ENCODE measurements at regions not wholly inside any gene's neighbourhood (a gene's known extent, or its start where the extent isn't known, plus 50 kb on each side); places are given as distances from the start of the nearest gene placed in this dataset.
A peak's percentile ranks its signal among the peaks of the same experiment; 100 is the strongest.

DNA sequence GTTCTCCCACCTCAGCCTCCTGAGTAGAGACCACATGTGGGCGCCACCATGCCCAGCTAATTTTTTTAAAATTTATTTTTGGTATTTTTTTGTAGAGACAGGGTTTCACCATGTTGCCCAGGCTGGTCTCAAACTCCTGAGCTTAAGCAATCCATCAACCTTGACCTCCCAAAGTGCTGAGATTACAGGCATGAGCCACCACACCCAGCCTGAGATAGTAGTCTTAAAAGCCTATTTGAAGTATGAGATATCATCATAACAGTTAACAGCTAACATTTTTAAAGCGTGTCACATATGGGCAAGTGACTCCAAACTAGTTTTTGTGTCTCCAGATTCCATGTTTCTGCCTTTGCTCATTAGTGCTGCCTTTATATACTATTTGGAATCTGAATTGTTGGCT lies 74.6 kb upstream of the WSCD2 start:
- no peak for ATAC-seq (replicated peaks in 1 of 2)
- Mint-ChIP-seq H3K4me1 (ENCODE audit: low read depth) (no peaks in the 10 kb centered on the region), H3K27me3 (ENCODE audit: low read depth) (peaks cover 37% of the 10 kb centered on the region), H3K4me3 (no peak overlapping the region), H3K9me3 (no peaks in the 10 kb centered on the region), H3K27ac (no peak overlapping the region), H3K36me3 (ENCODE audit: insufficient read depth in 2 of 2) (peaks cover 0 to 1% of the 10 kb centered on the region in 2 donors)
- DNase-seq = no peak

DNA sequence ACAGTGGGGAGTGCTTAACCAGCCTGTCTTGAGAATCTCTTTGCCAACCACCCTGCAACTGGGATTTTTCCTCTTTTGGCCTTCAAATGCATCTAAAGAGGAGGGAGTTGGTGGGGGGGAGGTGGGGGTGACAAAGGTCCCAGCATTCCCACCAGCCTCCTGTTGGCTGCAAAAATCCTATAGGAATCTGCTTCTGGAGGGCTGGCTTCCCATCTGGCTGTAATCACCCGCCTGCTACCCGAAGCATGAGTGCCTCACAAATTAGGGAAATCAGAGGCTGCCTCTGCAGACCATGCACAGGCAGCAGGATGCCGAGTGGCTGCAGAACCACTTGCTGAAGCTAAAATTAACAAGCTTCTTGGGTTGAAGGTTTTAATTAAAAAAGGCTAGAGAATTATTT lies 73.9 kb upstream of the WSCD2 start:
- Mint-ChIP-seq H3K4me1 (ENCODE audit: low read depth) (no peaks in the 10 kb centered on the region), H3K27me3 (ENCODE audit: low read depth) (peaks cover 31% of the 10 kb centered on the region), H3K27ac (no peak overlapping the region), H3K4me3 (no peak overlapping the region), H3K9me3 (no peaks in the 10 kb centered on the region), H3K36me3 (ENCODE audit: insufficient read depth in 2 of 2) (peaks cover 0 to 1% of the 10 kb centered on the region in 2 donors)
- DNase-seq (no peak), ATAC-seq (replicated peaks in 1 of 2) (no peak)

GRCh38 chr12:108060067-108060466 lies 69.0 kb upstream of the WSCD2 start:
- no peak overlapping the region for H3K27ac Mint-ChIP-seq
- peaks cover 0 to 1% of the 10 kb centered on the region in 2 donors for H3K36me3 Mint-ChIP-seq (ENCODE audit: insufficient read depth in 2 of 2)
- no peak overlapping the region for H3K4me3 Mint-ChIP-seq
- no peaks in the 10 kb centered on the region for H3K4me1 Mint-ChIP-seq (ENCODE audit: low read depth)
- peaks cover 20% of the 10 kb centered on the region for H3K27me3 Mint-ChIP-seq (ENCODE audit: low read depth)
- DNase-seq (no peak), ATAC-seq (replicated peaks in 1 of 2) (no peak)
- H3K9me3 Mint-ChIP-seq = no peaks in the 10 kb centered on the region

DNA sequence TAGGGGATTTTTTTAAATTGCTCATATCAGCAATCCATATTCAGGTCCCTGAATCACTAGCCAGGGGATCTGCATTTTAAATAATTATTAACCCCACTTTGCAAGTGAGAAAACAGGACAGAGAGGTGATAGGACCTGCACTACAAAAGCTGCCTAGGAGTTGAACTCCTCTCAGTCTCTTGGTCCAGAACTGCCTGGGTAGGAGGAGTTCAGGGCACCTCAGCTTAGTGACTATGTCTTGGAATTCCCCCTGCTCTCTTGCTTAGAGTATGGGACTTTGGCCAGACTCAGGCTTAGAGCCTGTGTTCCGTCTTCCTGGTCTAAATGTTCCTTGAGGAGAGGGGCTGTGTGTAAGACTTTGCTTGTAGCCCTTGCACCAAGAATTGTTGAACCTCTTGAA lies 68.2 kb upstream of the WSCD2 start:
- DNase-seq (no peak), ATAC-seq (replicated peaks in 1 of 2) (no peak)
- Mint-ChIP-seq H3K27ac (no peak overlapping the region), H3K36me3 (ENCODE audit: insufficient read depth in 2 of 2) (peaks cover 0 to 1% of the 10 kb centered on the region in 2 donors), H3K9me3 (no peaks in the 10 kb centered on the region), H3K4me1 (ENCODE audit: low read depth) (no peaks in the 10 kb centered on the region), H3K4me3 (no peak overlapping the region), H3K27me3 (ENCODE audit: low read depth) (peaks cover 20% of the 10 kb centered on the region)

DNA sequence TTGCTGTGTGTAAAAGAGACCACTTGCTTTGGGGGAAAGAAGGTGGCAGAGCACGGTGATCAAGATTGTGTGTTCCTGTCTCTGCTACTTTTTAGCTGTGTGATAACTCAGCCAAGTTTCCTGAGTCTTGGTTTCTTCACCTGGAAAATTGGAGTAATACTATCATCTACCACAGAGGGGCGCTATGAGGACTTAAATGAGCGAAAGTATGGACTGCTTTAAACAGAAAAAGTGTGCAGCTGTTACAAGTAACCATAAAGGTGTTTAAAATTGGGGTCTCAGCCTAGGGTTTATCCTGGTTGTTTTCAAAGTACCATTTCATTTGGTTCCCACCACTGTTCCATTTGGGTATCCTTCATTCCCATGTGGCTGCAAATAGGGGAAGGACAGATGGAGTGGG lies 65.9 kb upstream of the WSCD2 start:
- DNase-seq (peak in 1 of 2 donors; percentile 22), ATAC-seq (replicated peaks in 1 of 2) (no peak)
- H3K4me1 Mint-ChIP-seq (ENCODE audit: low read depth) = no peaks in the 10 kb centered on the region
- peaks cover 12% of the 10 kb centered on the region for H3K27me3 Mint-ChIP-seq (ENCODE audit: low read depth)
- H3K36me3 Mint-ChIP-seq (ENCODE audit: insufficient read depth in 2 of 2) = peaks cover 0 to under 1% of the 10 kb centered on the region in 2 donors
- H3K4me3 Mint-ChIP-seq = no peak overlapping the region
- no peaks in the 10 kb centered on the region for H3K9me3 Mint-ChIP-seq
- no peak overlapping the region for H3K27ac Mint-ChIP-seq

GRCh38 chr12:108065069-108065468 lies 64.0 kb upstream of the WSCD2 start:
- H3K36me3 Mint-ChIP-seq (ENCODE audit: insufficient read depth in 2 of 2) = no peaks in the 10 kb centered on the region
- no peak for ATAC-seq (replicated peaks in 1 of 2)
- no peak overlapping the region for H3K27ac Mint-ChIP-seq
- H3K4me1 Mint-ChIP-seq (ENCODE audit: low read depth) = no peaks in the 10 kb centered on the region
- no peak overlapping the region for H3K4me3 Mint-ChIP-seq
- H3K9me3 Mint-ChIP-seq = no peaks in the 10 kb centered on the region
- no peak for DNase-seq
- H3K27me3 Mint-ChIP-seq (ENCODE audit: low read depth) = peaks cover 11% of the 10 kb centered on the region

DNA sequence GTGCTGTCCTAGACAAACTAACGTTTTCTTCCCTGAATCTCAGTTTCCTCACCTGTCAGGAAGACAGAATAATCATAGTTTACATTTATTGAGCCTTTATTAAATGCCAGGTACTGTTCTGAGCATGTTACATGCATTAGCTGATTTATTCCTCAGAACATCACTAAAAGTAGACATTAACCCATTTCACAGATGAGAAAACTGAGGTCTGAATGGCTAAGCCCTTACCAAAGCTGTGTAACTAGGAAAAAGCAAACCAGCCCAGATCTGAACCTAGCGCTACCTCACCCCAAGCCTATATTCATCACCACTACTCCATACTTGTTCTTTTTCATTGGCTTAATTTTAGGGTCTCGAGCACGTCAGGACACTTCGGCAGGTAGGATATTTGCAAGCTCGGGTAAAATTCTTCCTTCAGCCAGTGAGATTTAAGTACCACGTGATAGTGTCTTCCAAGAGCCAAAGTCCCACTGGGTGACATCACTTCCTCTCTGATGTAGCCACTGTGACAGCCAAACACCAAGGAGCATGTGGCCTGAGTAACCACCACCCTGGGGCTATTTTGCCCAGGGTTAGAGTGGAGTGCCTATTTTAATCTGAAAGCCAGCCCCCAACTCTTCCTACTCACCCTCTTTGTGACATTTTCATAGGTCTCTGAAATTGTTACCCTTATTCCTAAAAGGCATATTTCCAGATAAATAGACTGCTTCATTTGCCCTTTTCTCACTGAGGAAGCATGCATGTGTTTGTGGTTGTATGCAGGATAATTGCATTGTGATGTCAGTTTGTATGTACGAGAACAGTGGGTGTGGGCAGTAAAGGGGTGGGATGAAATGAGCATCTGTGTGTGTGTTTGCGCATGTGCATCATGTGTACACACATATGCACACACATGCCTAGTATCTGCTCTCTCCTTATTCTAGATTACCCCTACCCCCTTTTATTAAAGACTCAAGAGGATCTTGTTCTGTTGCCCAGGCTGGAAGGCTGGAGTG lies 62.2 kb upstream of the WSCD2 start:
- no peaks in the 10 kb centered on the region for H3K9me3 Mint-ChIP-seq
- no peak for ATAC-seq (replicated peaks in 1 of 2)

DNA sequence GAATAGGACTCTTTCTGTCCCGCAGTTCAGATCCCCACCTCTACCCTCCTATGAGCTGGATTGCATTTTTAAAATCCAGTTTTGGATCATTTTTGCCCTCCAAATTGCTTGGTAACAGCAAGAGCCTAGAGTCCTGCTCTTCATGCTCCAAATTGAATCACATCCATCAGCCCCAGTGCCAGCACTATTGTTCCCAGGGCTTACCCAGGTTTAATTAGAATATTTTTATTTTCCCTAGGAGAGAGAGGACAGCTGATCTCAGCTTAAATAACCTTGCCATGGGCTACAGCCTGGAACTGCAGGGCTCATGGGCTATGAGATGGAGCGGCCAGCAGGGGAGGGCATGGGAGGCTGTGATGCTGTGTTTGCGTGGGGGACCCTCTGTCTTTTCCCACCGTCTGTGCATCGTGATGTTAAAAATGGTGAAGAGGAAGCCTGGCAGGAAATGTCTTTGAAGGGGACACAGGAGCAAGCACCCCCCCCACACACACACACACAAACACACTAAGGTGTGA lies 59.4 kb upstream of the WSCD2 start:
- DNase-seq (no peak), ATAC-seq (replicated peaks in 1 of 2) (no peak)
- Mint-ChIP-seq H3K4me3 (no peak overlapping the region), H3K9me3 (no peaks in the 10 kb centered on the region), H3K27me3 (ENCODE audit: low read depth) (peaks cover 20% of the 10 kb centered on the region), H3K27ac (no peak overlapping the region), H3K36me3 (ENCODE audit: insufficient read depth in 2 of 2) (no peaks in the 10 kb centered on the region), H3K4me1 (ENCODE audit: low read depth) (no peaks in the 10 kb centered on the region)

More for the DNA sequence above, 62.2 kb upstream of the WSCD2 start:
- Mint-ChIP-seq H3K27me3 (ENCODE audit: low read depth) (peaks cover 18% of the 10 kb centered on the region), H3K36me3 (ENCODE audit: insufficient read depth in 2 of 2) (no peaks in the 10 kb centered on the region), H3K4me3 (no peak overlapping the region), H3K27ac (no peak overlapping the region), H3K4me1 (ENCODE audit: low read depth) (no peaks in the 10 kb centered on the region)
- DNase-seq = no peak

GRCh38 chr12:108075561-108075960 lies 53.5 kb upstream of the WSCD2 start:
- H3K4me1 Mint-ChIP-seq (ENCODE audit: low read depth) = no peaks in the 10 kb centered on the region
- H3K9me3 Mint-ChIP-seq = no peaks in the 10 kb centered on the region
- H3K27ac Mint-ChIP-seq = no peak overlapping the region
- no peaks in the 10 kb centered on the region for H3K36me3 Mint-ChIP-seq (ENCODE audit: insufficient read depth in 2 of 2)
- ATAC-seq (replicated peaks in 1 of 2) = no peak
- H3K27me3 Mint-ChIP-seq (ENCODE audit: low read depth) = peaks cover 25% of the 10 kb centered on the region
- H3K4me3 Mint-ChIP-seq = no peak overlapping the region
- no peak for DNase-seq

DNA sequence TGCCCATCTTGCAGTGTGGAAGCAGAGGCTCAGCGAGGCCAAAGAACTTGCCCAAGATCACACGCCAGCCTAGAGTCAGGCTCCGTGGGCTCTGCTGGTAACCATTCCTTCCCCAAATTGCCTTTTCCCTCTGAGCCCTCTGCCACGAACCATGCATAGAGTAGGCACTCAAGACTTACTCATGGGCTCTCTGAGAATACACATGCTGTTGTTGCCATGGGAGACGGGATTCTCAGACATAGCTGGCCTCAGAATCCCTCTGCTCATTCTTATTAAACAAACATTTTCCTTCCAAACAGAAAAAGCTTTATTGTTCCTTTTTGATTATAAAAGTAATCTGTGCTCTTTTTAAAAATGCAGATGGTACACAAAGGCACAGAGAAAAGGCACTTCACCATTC lies 52.5 kb upstream of the WSCD2 start:
- Mint-ChIP-seq H3K36me3 (ENCODE audit: insufficient read depth in 2 of 2) (no peaks in the 10 kb centered on the region), H3K27ac (no peak overlapping the region), H3K27me3 (ENCODE audit: low read depth) (peaks cover 21% of the 10 kb centered on the region), H3K4me1 (ENCODE audit: low read depth) (no peaks in the 10 kb centered on the region), H3K9me3 (no peaks in the 10 kb centered on the region), H3K4me3 (no peak overlapping the region)
- ATAC-seq (replicated peaks in 1 of 2) (no peak), DNase-seq (no peak)

- no peaks in the 10 kb centered on the region for H3K36me3 Mint-ChIP-seq (ENCODE audit: insufficient read depth in 2 of 2)
- no peaks in the 10 kb centered on the region for H3K9me3 Mint-ChIP-seq
- H3K4me1 Mint-ChIP-seq (ENCODE audit: low read depth) = no peaks in the 10 kb centered on the region
- no peak overlapping the region for H3K27ac Mint-ChIP-seq
- ATAC-seq (replicated peaks in 1 of 2) (no peak), DNase-seq (no peak)
- peaks cover 9% of the 10 kb centered on the region for H3K27me3 Mint-ChIP-seq (ENCODE audit: low read depth)
- no peak overlapping the region for H3K4me3 Mint-ChIP-seq
These were observed 50.7 kb upstream of the WSCD2 start for GRCh38 chr12:108078428-108078827.

All from activated T-cell treated with anti-CD3 and anti-CD28 coated beads, Interleukin-2, amount 50 U/mL, for 72 hours (primary cell).